NCI-H1092 treated with DMSO at 0.1 percent for 48 hours (cell line): ENCODE measurements at regions not wholly inside any gene's neighbourhood (a gene's known extent, or its start where the extent isn't known, plus 50 kb on each side); places are given as distances from the start of the nearest gene placed in this dataset.
"Not testable (repeated sequence)": the region's sequence is repeated elsewhere in the genome, so short reads cannot be mapped to it uniquely, and the experiment has no call there.

Source experiments
- DNase-seq: peaks from one replicate; lab custom pipeline; 2025; lab: John Stamatoyannopoulos, UW

- DNase-seq = no peak
These were observed 71.4 kb upstream of the P3H2 start for GRCh38 chr3:190192087-190192486.

GRCh38 chr3:190188197-190188596 lies 67.5 kb upstream of the P3H2 start:
- no peak for DNase-seq

- DNase-seq = no peak
These were observed 62.4 kb upstream of the P3H2 start for GRCh38 chr3:190183121-190183520.

GRCh38 chr3:190182418-190183043 lies 61.8 kb upstream of the P3H2 start:
- DNase-seq = no peak

DNA sequence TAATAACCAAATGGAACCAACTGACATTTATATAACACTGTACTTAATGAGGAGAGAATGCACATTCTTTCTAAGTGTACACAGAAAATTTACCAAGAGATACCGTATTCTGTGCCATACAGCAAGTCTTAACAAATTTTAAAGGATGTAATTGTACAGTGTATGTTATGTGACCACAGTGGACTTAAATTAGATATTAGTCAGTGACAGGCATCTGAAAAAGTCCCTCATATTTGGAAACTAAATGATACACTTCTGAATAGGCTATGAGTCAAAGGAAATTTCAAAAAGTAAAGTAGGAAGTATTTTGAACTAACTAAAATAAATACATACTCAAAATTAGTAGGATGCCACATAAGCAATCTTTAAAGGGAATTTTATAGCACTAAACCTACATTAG lies 59.6 kb upstream of the P3H2 start:
- DNase-seq = no peak

- DNase-seq = no peak
These were observed 58.1 kb upstream of the P3H2 start for GRCh38 chr3:190178779-190179178.

GRCh38 chr3:190176933-190177525 lies 56.3 kb upstream of the P3H2 start:
- not testable (repeated sequence) for DNase-seq

- not testable (repeated sequence) for DNase-seq
These were observed 55.4 kb upstream of the P3H2 start for GRCh38 chr3:190176106-190176505.

- no peak for DNase-seq
These were observed 54.8 kb upstream of the P3H2 start for GRCh38 chr3:190175490-190175889.

DNA sequence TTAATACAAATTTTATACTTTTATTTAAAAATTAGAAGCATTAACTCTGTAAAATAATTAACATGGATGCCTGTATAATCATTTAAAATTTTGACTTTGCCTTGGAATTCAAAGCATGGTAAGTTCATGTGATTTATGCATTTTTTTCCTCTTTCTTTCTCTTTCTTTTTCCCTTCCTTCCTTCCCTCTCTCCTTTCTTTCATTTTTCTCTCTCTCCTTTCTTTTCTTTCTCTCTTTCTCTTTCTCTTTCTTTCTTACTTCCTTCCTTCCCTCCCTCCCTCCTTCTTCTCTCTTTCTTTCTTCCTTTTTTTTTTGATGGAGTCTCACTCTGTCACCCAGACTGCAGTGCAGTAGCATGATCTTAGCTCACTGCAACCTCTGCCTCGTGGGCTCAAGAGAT lies 53.8 kb upstream of the P3H2 start:
- no peak for DNase-seq

DNA sequence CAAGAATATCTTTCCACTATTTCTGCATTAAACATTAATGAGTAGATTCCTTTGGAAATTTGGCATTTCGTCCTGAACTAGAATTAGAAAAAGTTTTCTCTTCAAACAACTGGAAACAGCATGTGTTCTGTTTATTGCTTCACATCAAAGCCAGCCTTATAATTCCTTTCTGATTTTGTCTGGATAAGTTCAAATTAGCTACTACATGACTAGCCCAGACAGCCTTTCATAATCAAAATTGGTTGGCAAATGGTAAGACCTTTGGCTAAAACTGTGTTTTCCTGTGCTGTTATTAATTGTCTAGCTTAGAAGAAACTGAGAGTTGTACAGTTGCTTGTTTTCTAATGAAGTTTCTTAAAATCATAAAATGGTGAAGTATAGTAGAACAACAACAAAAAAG lies 52.7 kb upstream of the P3H2 start:
- no peak for DNase-seq

DNA sequence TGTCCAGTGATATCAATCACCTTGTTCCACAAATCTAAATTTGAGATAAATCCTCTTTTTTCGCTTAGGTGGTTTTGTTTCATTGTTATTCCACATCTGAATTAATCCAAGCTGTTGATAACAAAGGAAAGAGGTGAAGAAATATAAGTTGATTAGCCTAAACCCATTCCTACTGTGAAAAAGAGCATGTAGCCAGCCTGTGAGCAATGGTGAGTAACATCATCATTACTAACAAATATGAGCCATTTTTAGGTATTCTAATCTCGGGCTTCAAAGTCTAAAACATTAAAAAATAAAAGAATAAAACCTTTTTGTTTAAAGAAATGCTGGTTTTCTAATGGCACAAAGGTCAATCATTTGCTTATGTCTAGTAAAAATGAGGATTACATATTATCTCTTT lies 52.1 kb upstream of the P3H2 start:
- no peak for DNase-seq
